Breast epithelium (tissue), 4 donors: ENCODE measurements at regions not wholly inside any gene's neighbourhood (a gene's known extent, or its start where the extent isn't known, plus 50 kb on each side); places are given as distances from the start of the nearest gene placed in this dataset.

ENCODE experiments used
- DNase-seq, 2 donors: peaks; one replicate each; pipeline ENCODE4 v3.0.0-alpha.2; 2019; ENCODE audit warnings: low spot score in 2 of 2
- H3K27ac ChIP-seq, 2 donors: fragments of 200-600 bp; sonication (generic) in 1 of 2; one replicate each; pipeline ENCODE4 v1.5.1; 2016 to 2019; ENCODE audit warnings: mild to moderate bottlenecking in 1 of 2
- H3K27me3 ChIP-seq, 2 donors: fragments of 200-600 bp; sonication (generic) in 1 of 2; one replicate each; pipeline versions ENCODE4 v1.5.1 to v1.6.0; 2017 to 2019; ENCODE audit warnings: control low read depth in 1 of 2, mild to moderate bottlenecking in 1 of 2
- H3K36me3 ChIP-seq: fragments of 200-600 bp; one replicate; pipeline ENCODE4 v1.5.1; 2019
- H3K4me1 ChIP-seq, 2 donors: fragments of 200-600 bp; sonication (generic); one replicate each; pipeline ENCODE4 v1.5.1; 2016 to 2019; ENCODE audit warnings: control low read depth in 1 of 2
- H3K4me3 ChIP-seq, 3 donors: fragments of 200-600 bp; sonication (generic); 1 replicate in 2 of 3; 2 replicates in 1 of 3; pipeline ENCODE4 v1.5.1; 2016 to 2019; ENCODE audit warnings: mild to moderate bottlenecking in 3 of 3, moderate library complexity in 2 of 3
- H3K9me3 ChIP-seq, 2 donors: fragments of 200-600 bp; sonication (generic) in 1 of 2; one replicate each; pipeline ENCODE4 v1.5.1; 2016 to 2019; ENCODE audit warnings: control low read depth in 1 of 2
- POLR2A ChIP-seq: fragments of 450-650 bp; IDR thresholded peaks from one replicate; pipeline ENCODE4 v1.6.1; 2016; ENCODE audit warnings: antibody characterized with exemption, mild to moderate bottlenecking, moderate library complexity
- POLR2AphosphoS5 ChIP-seq, 3 donors: sonication (generic); formaldehyde crosslinking; IDR thresholded peaks; one replicate each; pipeline ENCODE4 v1.6.1; 2017; ENCODE audit warnings: antibody characterized with exemption in 3 of 3
- intact Hi-C: fragments of 100-400 bp; cut with DNase I; formaldehyde crosslinking; loops from one replicate; pipeline ENCODE4 v1.15.1; 2023; ENCODE audit warnings: low total_unique reads
- TF ChIP-seq, protein P1 (sequence below), 3 donors: fragments of 450-650 bp; IDR thresholded peaks; one replicate each; pipeline ENCODE4 v1.5.1; 2016 to 2017; ENCODE audit warnings: antibody characterized with exemption in 3 of 3, mild to moderate bottlenecking in 3 of 3, moderate library complexity in 3 of 3

DNA sequence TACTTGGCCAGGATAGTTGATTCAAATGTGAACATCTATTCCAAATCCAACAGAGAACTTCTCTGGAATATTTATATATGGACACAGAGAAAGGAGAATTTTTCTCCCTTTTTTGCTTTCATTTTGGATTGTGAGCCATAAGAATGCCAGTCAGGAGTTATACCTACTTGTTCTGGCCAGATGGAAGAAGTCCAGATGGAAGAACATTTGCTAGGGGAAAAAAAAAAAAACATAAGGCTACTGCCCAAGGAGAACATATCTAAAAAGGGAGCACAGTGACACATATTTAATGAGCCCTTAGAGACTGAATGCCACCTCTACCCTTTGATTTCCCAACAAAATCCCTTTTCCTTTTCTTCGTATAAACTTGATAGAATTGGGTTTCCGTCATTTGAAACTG is 61.7 kb upstream of the PPP2R2B start:
- intact Hi-C loops = no loop called here
- no peaks in the 10 kb centered on the region for H3K27me3 ChIP-seq
- no peaks in the 10 kb centered on the region for H3K36me3 ChIP-seq
- H3K4me3 ChIP-seq = no peak overlapping the region
- H3K4me1 ChIP-seq = no peaks in the 10 kb centered on the region
- H3K27ac ChIP-seq = no peak overlapping the region
- no peak for DNase-seq
- TF ChIP-seq POLR2AphosphoS5 (IDR thresholded peaks at IDR 0.05) (no peak), POLR2A (no peak)
- TF ChIP-seq, protein P1, sequence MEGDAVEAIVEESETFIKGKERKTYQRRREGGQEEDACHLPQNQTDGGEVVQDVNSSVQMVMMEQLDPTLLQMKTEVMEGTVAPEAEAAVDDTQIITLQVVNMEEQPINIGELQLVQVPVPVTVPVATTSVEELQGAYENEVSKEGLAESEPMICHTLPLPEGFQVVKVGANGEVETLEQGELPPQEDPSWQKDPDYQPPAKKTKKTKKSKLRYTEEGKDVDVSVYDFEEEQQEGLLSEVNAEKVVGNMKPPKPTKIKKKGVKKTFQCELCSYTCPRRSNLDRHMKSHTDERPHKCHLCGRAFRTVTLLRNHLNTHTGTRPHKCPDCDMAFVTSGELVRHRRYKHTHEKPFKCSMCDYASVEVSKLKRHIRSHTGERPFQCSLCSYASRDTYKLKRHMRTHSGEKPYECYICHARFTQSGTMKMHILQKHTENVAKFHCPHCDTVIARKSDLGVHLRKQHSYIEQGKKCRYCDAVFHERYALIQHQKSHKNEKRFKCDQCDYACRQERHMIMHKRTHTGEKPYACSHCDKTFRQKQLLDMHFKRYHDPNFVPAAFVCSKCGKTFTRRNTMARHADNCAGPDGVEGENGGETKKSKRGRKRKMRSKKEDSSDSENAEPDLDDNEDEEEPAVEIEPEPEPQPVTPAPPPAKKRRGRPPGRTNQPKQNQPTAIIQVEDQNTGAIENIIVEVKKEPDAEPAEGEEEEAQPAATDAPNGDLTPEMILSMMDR (IDR thresholded peaks at IDR 0.05) = no peak
- H3K9me3 ChIP-seq = no peaks in the 10 kb centered on the region

DNA sequence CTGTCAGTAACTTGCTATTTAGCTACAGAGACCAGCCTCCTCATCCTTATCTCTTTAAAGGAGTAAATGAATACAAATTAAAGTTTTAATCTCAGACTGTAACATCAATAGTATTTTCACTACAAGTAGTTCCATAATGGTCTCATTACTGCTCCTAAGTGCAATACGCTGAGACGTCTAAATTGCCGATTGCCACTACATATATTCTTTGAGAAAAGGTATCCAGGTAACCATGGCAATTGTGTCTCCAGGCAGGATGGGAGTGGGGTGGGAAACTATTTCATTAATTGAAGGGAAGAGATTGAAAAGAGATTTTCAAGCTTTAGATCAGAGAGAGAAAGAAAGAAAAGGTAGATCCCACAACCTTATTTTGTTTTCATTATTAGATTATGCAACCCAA is 65.5 kb upstream of the PPP2R2B start:
- Histone ChIP-seq H3K4me3 (no peak overlapping the region), H3K36me3 (no peaks in the 10 kb centered on the region), H3K9me3 (no peaks in the 10 kb centered on the region), H3K27ac (no peak overlapping the region), H3K4me1 (no peaks in the 10 kb centered on the region), H3K27me3 (no peaks in the 10 kb centered on the region)
- intact Hi-C loops = no loop called here
- DNase-seq = no peak
- TF ChIP-seq POLR2AphosphoS5 (IDR thresholded peaks at IDR 0.05) = no peak
- TF ChIP-seq, protein P1 (IDR thresholded peaks at IDR 0.05) = no peak

DNA sequence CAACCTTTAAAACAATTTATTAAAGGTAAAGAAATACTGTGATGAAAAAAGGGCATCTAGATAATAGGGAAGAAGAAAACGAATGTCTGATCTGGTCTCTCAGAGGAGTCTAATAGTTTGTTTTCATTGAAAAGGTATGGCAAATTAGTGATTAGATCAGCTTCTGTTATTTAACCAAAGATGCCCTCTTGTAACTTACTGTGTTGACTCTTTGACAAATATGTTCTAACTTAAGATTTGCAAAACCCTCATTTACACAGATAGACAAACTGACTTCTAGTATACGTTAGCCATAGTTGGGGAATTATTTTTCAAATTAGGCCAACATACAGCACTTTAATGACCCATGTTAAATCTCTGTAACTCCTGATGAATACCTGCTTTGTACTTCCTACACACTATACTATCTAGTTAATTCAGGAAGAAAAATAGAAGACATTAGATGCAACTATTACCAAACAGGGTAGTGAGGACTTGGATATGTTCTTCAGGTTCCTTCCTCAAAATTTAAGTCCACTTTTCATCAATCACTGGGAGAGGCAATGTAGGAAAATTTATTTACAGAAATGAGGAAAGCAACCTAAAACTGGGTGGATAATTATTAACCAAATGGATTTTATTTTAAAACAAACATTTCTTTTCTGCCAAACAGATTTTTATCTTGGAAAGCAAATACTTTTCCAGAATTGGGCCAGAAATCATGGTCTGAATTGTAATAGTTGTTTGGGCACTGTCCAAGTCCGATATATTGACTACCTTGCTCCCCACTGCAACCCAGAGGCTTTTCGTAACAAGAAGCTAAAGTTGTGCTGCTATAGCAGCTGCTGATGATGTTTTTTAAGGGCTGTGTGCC is 66.4 kb upstream of the PPP2R2B start:
- no peak for DNase-seq
- intact Hi-C loops = no loop called here
- Histone ChIP-seq H3K36me3 (no peaks in the 10 kb centered on the region), H3K27ac (no peak overlapping the region), H3K9me3 (no peaks in the 10 kb centered on the region), H3K4me3 (no peak overlapping the region), H3K27me3 (no peaks in the 10 kb centered on the region), H3K4me1 (no peaks in the 10 kb centered on the region)
- no peak for TF ChIP-seq POLR2AphosphoS5 (IDR thresholded peaks at IDR 0.05)
- TF ChIP-seq POLR2A = no peak
- TF ChIP-seq, protein P1 (IDR thresholded peaks at IDR 0.05) = no peak

DNA sequence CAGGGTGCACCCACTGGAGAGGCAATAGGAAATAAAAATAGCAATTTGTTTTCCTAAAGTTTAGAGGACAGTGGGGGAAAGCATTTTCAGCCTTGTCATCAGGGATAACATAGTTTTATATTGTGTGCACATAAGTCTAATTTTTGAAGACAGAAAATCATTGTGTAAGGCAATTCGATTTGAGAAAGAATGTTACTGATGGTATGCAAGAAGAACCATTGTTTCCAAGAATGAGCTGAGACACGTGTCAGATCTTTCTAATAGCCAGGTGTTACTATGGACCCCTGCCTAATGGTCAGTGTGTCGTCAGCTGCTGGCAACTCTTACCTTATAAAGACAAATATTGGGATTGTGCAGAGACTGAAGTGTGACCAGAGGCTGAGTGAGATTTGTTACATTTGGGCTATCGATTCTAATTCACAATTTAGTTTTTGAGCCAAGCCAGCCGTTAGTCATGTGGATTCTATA is 67.1 kb upstream of the PPP2R2B start:
- Histone ChIP-seq H3K4me3 (no peak overlapping the region), H3K27ac (no peak overlapping the region), H3K9me3 (no peaks in the 10 kb centered on the region), H3K4me1 (no peaks in the 10 kb centered on the region), H3K27me3 (no peaks in the 10 kb centered on the region), H3K36me3 (no peaks in the 10 kb centered on the region)
- intact Hi-C loops = no loop called here
- TF ChIP-seq, protein P1 (IDR thresholded peaks at IDR 0.05) = no peak
- no peak for TF ChIP-seq POLR2AphosphoS5 (IDR thresholded peaks at IDR 0.05)
- no peak for TF ChIP-seq POLR2A
- no peak for DNase-seq

DNA sequence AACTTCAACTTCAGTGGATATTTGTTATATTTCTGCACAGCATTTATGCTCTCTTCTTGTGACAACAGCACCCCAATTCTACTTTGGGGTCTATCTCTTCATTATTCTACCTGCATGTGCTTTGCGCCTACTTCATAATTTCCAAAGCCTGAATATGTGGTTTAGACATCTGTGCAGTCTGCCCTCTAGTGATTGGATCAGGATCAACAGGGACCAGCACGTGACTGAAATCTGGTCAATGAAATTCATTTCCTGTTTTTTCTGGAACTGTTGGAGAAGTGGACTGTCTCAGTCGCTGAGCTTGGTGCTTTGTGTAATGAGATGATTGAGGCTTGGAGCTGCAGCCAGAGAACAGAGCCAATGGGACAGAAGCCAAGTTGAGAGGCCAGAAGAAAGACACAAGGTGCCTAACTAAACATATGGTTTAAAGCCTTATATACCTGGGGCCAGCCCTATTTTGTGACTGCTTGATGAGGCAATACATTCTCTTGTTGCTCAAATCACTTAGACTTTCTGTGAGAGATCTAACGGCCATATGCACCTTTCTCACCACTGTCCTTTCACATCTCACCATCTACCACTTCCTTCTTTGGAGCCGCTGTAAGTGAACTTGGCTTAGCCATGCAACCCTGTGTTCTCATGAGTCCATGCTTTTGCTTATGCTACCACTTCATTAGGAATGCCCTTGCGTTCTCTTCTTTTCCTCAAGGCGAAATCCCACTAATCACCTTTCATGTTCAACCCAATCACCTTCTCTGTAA is 68.8 kb upstream of the PPP2R2B start:
- no peaks in the 10 kb centered on the region for H3K4me1 ChIP-seq
- no peak overlapping the region for H3K27ac ChIP-seq
- no peak for DNase-seq
- H3K4me3 ChIP-seq = no peak overlapping the region
- H3K27me3 ChIP-seq = no peaks in the 10 kb centered on the region
- intact Hi-C loops = no loop called here
- H3K9me3 ChIP-seq = no peaks in the 10 kb centered on the region
- no peaks in the 10 kb centered on the region for H3K36me3 ChIP-seq
- TF ChIP-seq POLR2A (no peak), POLR2AphosphoS5 (IDR thresholded peaks at IDR 0.05) (no peak)
- TF ChIP-seq, protein P1 (IDR thresholded peaks at IDR 0.05) = no peak
